Activated naive CD4-positive, alpha-beta T cell treated with anti-CD3 and anti-CD28 coated beads, Interleukin-2, amount 10 ng/mL, durations not matched to agents 7 days and 5 days (primary cell): ENCODE measurements at regions not wholly inside any gene's neighbourhood (a gene's known extent, or its start where the extent isn't known, plus 50 kb on each side); places are given as distances from the start of the nearest gene placed in this dataset.
"Not testable (repeated sequence)": the region's sequence is repeated elsewhere in the genome, so short reads cannot be mapped to it uniquely, and the experiment has no call there.

ENCODE experiments used
- CTCF ChIA-PET: fragments of 350-600 bp; sonication (Branson Sonifier 250); formaldehyde crosslinking; loops from one replicate; lab custom pipeline; 2021; ENCODE audit warnings: antibody characterized with exemption; lab: Charles Lee
- DNase-seq: peaks from one replicate; pipeline ENCODE4 v3.0.0-alpha.2; 2020
- H3K27ac Mint-ChIP-seq: one replicate; pipeline ENCODE4 v1.8.0; 2021; ENCODE audit warnings: mild to moderate bottlenecking, moderate library complexity, mixed read lengths
- H3K27me3 Mint-ChIP-seq: one replicate; pipeline ENCODE4 v1.8.0; 2021; ENCODE audit warnings: mild to moderate bottlenecking, mixed read lengths
- H3K36me3 Mint-ChIP-seq: one replicate; pipeline ENCODE4 v1.8.0; 2021; ENCODE audit warnings: mixed read lengths
- H3K4me1 Mint-ChIP-seq: one replicate; pipeline ENCODE4 v1.8.0; 2021; ENCODE audit warnings: mixed read lengths
- H3K4me3 Mint-ChIP-seq: one replicate; pipeline ENCODE4 v1.8.0; 2021; ENCODE audit warnings: mild to moderate bottlenecking, moderate library complexity, mixed read lengths
- H3K9me3 Mint-ChIP-seq: one replicate; pipeline ENCODE4 v1.8.0; 2021; ENCODE audit warnings: mixed read lengths

DNA sequence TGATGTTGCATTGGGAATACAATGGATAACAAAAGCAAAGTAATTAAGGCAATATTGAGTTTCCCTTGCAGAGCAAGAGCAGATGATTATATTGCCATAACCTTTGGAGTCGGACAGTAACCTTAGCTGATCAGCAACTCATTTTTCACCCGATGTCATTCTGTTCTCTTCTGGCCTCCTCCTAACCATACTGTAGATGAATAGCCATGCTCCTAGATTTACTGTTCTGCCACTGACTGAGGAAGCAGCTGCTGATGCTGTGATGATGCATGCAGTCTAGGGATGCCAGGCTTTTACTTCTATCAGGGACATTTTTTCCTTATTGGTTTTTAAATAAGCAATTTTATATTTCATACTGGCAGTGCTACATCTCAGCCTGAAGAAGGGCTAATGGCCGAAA, 443.9 kb downstream of the GPAT3 start:
- no peak for DNase-seq
- H3K27me3 Mint-ChIP-seq: no peaks in the 10 kb centered on the region
- H3K4me3 Mint-ChIP-seq: no peak overlapping the region
- CTCF ChIA-PET: no interaction called here
- no peaks in the 10 kb centered on the region for H3K36me3 Mint-ChIP-seq
- H3K27ac Mint-ChIP-seq: no peak overlapping the region
- H3K4me1 Mint-ChIP-seq: no peaks in the 10 kb centered on the region
- no peaks in the 10 kb centered on the region for H3K9me3 Mint-ChIP-seq

DNA sequence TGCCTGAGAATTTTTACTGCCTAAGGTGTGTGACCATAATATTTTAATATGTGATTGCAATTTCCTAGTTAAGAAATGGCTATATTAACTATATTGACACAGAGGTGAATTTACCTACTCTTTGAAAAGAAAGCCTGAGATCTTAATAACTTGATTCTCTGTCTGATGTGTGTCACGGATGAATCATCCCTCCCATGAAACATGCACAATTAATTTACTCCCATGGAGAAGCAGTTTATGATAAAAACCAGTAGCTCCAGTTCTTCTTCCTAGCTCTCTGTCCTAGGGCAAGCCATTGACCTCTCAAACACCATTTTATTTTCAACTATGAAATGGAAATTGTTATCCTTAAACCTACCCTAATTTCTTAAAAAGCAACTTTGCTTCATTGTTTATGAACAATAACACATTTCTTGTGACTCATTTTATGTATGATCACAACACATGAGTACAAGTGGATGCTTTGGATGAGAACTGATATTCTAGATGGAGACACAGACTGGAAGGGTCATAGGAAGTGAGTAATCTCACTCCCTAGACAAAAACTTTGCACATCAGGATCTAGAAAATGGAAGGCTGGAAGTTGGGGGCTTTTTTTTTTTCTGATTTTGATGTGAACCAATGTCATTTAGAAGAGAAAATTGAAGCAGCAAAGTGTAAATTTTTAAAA, 438.3 kb downstream of the GPAT3 start:
- no peaks in the 10 kb centered on the region for H3K9me3 Mint-ChIP-seq
- H3K36me3 Mint-ChIP-seq: no peaks in the 10 kb centered on the region
- DNase-seq: no peak
- no peaks in the 10 kb centered on the region for H3K4me1 Mint-ChIP-seq
- no peaks in the 10 kb centered on the region for H3K27me3 Mint-ChIP-seq
- CTCF ChIA-PET: no interaction called here
- no peak overlapping the region for H3K27ac Mint-ChIP-seq
- H3K4me3 Mint-ChIP-seq: no peak overlapping the region

DNA sequence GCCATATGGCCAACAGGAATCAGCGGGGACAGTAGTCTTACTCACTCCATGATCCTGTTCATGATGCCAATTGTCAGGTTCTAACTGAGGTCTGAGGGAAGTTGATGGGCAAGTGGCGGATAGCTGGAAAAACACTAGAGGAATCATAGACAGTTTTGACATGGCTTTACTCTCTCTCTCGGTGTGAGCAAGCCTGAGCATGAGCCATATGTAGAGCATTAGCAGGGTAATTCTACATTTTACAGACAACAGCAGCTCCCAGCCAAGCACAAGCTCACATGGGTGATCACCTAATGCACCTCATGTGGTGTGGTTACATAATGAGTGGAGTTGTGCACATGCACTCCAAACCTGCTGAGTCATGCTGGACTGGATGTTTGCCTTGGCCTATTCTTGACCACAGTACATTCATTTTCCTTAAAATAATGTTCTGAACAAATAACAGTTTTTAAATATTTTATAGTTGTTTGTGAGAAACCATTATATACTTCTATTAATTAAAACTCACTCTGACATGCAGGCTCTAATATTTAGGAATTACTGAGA, 429.2 kb downstream of the GPAT3 start:
- Mint-ChIP-seq H3K4me3 (no peak overlapping the region), H3K9me3 (peaks cover 6% of the 10 kb centered on the region)

DNA sequence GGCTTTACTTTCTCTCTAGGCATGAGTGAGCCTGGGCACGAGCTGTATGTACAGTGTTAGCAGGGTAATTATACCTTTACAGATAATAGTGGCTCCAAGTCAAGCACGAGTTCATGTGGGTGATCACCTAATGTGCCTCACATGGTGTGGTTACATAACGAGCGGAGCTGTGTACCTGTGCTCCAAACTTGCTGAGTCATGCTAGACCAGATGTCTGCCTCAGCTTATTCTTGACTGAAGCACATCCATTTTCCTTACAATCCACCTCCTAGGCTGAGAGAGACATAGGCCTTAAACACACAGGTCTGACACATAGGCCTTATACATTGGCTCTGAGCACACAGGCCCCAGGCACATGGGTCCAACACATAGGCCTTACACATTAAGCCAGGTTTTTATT, 426.6 kb downstream of the GPAT3 start:
- DNase-seq: no peak
- no peaks in the 10 kb centered on the region for H3K27me3 Mint-ChIP-seq
- CTCF ChIA-PET: no interaction called here
- H3K27ac Mint-ChIP-seq: no peak overlapping the region
- H3K4me1 Mint-ChIP-seq: no peaks in the 10 kb centered on the region
- no peak overlapping the region for H3K4me3 Mint-ChIP-seq
- H3K9me3 Mint-ChIP-seq: peaks cover 6% of the 10 kb centered on the region
- no peaks in the 10 kb centered on the region for H3K36me3 Mint-ChIP-seq

More for the DNA sequence above, 429.2 kb downstream of the GPAT3 start:
- Mint-ChIP-seq H3K4me1 (no peaks in the 10 kb centered on the region), H3K36me3 (no peaks in the 10 kb centered on the region), H3K27me3 (no peaks in the 10 kb centered on the region), H3K27ac (no peak overlapping the region)
- DNase-seq: no peak
- CTCF ChIA-PET: no interaction called here

DNA sequence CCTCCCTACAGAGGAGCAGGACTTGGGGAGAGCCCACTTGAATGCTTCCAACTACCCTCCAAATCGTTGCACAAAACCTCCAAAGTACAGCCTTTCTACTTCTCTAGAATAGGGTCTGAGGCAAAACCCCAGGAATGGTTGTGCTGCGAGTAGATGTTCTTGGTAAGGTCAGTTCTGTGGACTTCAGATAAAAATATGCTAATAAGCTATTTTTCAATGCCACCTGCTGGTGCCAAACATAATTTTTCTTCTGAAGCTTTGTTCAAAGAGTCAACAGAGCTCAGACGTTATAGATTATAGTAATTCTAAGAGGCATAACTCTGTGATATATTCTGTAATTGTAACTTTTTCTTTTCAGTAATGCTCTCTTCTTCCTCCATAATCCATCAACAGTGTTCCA, 425.7 kb downstream of the GPAT3 start:
- no peak for DNase-seq
- CTCF ChIA-PET: interaction anchor here (0.9 kb wide), 1 partner anchor 317 kb away, joined by 3 read pairs; no protein-coding TSS in a partner anchor
- peaks cover 8% of the 10 kb centered on the region for H3K9me3 Mint-ChIP-seq
- H3K27me3 Mint-ChIP-seq: no peaks in the 10 kb centered on the region
- H3K36me3 Mint-ChIP-seq: no peaks in the 10 kb centered on the region
- H3K27ac Mint-ChIP-seq: no peak overlapping the region
- H3K4me1 Mint-ChIP-seq: no peaks in the 10 kb centered on the region
- no peak overlapping the region for H3K4me3 Mint-ChIP-seq

DNA sequence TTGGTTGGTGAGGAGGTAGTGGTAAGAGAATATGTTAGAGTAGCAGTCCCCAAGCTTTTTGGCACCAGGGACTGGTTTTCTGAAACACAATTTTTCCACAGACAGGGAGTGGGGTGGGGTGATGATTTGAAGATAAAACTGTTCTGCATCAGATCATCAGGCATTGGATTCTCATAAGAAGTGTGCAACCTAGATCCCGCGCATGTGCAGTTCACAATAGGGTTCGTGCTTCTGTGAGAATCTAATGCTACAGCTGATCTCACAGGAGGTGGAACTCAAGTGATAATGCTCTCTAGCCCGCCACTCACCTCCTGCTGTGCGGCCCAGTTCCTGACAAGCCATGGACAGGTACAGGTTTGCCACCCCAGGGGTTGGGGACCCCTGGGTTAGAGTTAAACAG, 423.3 kb downstream of the GPAT3 start:
- CTCF ChIA-PET: no interaction called here
- DNase-seq: no peak
- Mint-ChIP-seq H3K9me3 (peaks cover 3% of the 10 kb centered on the region), H3K4me1 (no peaks in the 10 kb centered on the region), H3K27ac (no peak overlapping the region), H3K4me3 (no peak overlapping the region), H3K36me3 (no peaks in the 10 kb centered on the region), H3K27me3 (no peaks in the 10 kb centered on the region)

DNA sequence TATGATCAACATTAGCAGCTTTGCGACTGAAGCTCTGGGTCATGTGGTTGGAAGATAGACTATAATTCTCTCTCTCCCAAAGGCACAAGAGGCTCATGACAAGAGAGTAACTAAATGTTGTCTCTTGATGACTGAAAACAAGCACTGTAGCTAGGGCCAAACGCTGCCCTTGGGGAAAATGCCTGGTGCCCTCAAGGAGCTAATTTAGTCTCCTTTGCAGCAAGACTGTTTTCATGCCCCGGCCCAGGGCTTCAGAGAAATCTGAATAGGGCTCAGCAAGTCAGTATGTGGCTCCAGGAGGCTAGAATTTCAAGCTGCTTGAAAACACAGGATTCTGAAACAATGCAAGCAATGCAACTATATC, 411.9 kb downstream of the GPAT3 start:
- no peak overlapping the region for H3K27ac Mint-ChIP-seq
- no peaks in the 10 kb centered on the region for H3K9me3 Mint-ChIP-seq
- H3K4me1 Mint-ChIP-seq: no peaks in the 10 kb centered on the region
- DNase-seq: no peak
- no peak overlapping the region for H3K4me3 Mint-ChIP-seq
- H3K36me3 Mint-ChIP-seq: no peaks in the 10 kb centered on the region
- H3K27me3 Mint-ChIP-seq: no peaks in the 10 kb centered on the region
- CTCF ChIA-PET: no interaction called here

DNA sequence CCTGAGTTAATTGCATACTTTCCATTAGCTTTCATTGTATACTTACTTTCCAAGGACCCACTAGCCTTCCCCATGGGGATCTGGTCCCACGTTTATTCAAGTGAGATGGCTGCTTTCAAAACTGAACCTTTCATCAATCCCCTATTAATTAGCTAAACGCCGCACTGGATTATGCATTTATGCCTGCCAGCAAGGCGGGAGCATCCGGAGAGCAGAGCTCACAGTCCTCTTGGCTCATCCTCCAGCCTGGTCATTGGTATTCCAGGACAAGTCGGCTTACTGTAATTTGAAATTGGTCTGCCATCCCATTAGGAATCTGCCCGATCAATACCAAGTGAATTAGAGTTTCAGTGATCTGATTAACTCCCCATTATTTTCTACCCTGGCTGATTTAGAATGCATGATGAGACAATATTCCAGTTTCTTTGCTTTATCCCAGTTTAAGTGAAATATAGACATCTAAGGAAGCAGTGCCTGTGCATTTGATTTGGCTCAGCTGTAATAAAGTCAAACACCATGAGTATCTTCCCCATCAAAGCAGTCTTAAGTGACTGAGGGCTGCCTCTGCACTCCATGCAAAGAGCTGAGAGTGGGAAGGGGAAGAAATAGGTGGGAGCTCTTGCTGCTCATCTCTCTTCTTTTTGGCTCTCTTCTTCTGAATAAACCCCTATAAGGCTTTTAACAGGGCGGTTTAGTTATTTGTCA, 411.4 kb downstream of the GPAT3 start:
- Mint-ChIP-seq H3K4me1 (no peaks in the 10 kb centered on the region), H3K4me3 (no peak overlapping the region), H3K9me3 (peaks cover 1% of the 10 kb centered on the region), H3K36me3 (no peaks in the 10 kb centered on the region), H3K27me3 (no peaks in the 10 kb centered on the region), H3K27ac (no peak overlapping the region)
- no peak for DNase-seq
- CTCF ChIA-PET: no interaction called here

DNA sequence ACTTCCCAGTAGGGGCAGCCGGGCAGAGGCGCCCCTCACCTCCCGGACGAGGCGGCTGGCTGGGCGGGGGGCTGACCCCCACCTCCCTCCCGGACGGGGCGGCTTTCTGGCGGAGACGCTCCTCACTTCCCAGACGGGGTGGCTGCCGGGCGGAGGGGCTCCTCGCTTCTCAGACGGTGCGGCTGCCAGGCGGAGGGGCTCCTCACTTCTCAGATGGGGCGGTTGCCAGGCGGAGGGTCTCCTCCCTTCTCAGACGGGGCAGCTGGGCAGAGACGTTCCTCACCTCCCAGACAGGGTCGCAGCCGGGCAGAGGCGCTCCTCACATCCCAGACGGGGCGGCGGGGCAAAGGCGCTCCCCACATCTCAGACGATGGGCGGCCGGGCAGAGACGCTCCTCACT, 407.8 kb downstream of the GPAT3 start:
- CTCF ChIA-PET, H3K36me3 Mint-ChIP-seq, H3K27ac Mint-ChIP-seq, H3K4me1 Mint-ChIP-seq, H3K27me3 Mint-ChIP-seq, H3K4me3 Mint-ChIP-seq, H3K9me3 Mint-ChIP-seq, DNase-seq: not testable (repeated sequence)

DNA sequence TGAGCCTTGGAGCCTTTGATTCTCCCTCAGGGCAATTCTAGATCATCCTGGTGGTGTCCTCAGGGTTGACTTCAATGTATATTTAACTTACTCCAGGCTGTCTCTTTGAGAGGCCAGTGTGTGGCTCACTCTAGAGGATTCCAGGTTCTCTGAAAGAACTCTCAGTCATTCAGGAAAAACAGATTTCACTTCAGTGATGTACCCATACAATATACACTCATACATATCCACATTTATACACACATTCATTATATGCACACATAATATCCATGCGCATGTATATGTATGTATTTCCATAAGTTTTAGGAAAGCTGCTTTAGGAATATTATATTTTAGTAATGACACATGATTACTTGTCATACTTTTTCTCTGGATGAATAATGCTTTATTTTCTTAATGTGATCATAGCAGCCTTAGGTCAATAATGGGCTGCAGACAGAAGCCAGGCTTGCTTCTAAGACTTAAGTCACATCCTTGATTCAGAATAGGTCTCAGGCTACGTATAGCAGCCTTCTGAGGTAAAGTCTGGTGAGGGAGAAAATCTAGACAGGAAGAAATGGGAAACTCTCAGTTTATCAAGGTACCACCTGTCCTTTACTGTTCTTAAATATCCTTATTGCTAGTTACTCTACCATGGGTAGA, 397.0 kb downstream of the GPAT3 start:
- no peaks in the 10 kb centered on the region for H3K9me3 Mint-ChIP-seq
- no peak overlapping the region for H3K4me3 Mint-ChIP-seq
- no peaks in the 10 kb centered on the region for H3K4me1 Mint-ChIP-seq
- no peaks in the 10 kb centered on the region for H3K36me3 Mint-ChIP-seq
- no peaks in the 10 kb centered on the region for H3K27me3 Mint-ChIP-seq
- H3K27ac Mint-ChIP-seq: no peak overlapping the region
- CTCF ChIA-PET: no interaction called here
- no peak for DNase-seq

DNA sequence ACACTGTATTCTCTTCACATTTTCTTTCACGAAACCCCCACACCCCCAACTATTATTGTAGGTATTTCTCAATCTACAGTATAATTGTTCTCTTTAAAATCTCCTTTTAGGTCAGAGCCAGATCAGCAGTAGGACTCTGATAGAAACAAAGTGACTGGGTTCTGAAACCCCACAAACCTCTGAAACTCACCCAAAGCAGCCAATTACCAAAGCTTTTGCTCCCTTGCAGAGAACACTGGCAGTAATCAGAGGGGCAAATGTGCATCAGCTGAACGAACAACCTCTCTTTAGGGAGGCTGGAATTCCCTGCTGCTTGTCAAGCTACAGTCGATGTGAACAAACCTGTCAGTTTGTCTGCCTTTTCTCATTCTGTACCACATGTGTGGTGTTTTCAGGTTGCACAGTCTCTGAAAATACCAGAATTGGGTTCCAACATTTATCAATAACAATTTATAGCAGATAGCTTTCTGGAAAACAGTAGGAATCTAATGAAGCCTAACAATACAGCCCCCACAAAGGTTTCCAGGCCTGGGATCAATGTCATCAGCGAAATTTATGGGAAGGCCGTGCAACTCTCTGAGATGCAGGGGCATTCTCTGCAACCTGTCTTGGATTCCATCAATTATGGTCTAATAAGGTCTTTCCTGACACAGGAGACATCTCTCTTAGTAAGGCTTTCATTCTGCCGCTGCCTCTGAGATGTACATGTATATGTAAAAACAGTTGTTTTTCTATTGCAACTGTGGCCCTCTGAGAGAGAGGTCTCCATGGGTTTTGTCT, 395.9 kb downstream of the GPAT3 start:
- Mint-ChIP-seq H3K36me3 (no peaks in the 10 kb centered on the region), H3K4me3 (no peak overlapping the region), H3K4me1 (no peaks in the 10 kb centered on the region), H3K9me3 (no peaks in the 10 kb centered on the region), H3K27me3 (no peaks in the 10 kb centered on the region), H3K27ac (no peak overlapping the region)
- CTCF ChIA-PET: interaction anchor here (0.6 kb wide), 1 partner anchor 54 kb away, joined by 3 read pairs; no protein-coding TSS in a partner anchor
- no peak for DNase-seq

DNA sequence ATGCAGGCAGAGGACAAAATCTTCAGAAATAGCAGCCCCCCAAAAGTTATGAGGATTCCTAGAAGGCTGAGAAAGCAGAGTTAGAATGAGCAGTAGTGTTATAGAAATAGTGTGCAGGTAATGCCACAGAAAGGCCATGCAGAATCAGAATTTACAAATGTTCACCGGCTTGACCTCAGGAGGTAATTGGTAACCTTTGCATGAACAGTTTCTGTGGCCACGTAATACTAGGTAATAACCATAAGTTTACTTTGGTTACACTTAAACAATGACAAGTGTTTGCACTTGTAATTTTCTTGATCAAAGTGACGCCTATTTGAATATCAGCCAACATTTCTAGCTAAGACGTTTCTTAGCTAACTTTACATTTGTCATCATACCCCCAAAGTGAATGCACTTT, 393.6 kb downstream of the GPAT3 start:
- Mint-ChIP-seq H3K9me3 (no peaks in the 10 kb centered on the region), H3K4me3 (no peak overlapping the region), H3K27me3 (no peaks in the 10 kb centered on the region), H3K27ac (no peak overlapping the region), H3K36me3 (no peaks in the 10 kb centered on the region), H3K4me1 (no peaks in the 10 kb centered on the region)
- CTCF ChIA-PET: no interaction called here
- no peak for DNase-seq

DNA sequence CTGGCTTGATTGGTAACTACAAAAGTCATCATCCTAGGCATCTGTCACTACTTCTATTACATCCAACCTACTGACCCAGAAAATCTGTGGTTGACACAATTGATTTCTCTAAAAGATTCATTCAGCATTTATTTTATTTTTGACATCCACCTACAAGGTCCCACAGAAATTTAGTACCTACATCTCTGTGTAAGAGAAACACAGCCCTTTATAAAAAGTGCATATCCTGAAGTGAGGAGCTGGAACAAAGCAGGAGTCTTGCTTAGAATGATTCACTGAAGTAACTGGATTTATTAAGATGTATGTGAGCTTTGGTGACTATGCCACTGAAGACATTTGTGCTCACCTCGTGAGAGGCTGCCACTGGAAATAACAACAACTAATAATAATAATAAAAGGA, 391.0 kb downstream of the GPAT3 start:
- no peak for DNase-seq
- no peak overlapping the region for H3K4me3 Mint-ChIP-seq
- no peaks in the 10 kb centered on the region for H3K4me1 Mint-ChIP-seq
- H3K36me3 Mint-ChIP-seq: no peaks in the 10 kb centered on the region
- no peak overlapping the region for H3K27ac Mint-ChIP-seq
- CTCF ChIA-PET: no interaction called here
- H3K9me3 Mint-ChIP-seq: no peaks in the 10 kb centered on the region
- no peaks in the 10 kb centered on the region for H3K27me3 Mint-ChIP-seq

DNA sequence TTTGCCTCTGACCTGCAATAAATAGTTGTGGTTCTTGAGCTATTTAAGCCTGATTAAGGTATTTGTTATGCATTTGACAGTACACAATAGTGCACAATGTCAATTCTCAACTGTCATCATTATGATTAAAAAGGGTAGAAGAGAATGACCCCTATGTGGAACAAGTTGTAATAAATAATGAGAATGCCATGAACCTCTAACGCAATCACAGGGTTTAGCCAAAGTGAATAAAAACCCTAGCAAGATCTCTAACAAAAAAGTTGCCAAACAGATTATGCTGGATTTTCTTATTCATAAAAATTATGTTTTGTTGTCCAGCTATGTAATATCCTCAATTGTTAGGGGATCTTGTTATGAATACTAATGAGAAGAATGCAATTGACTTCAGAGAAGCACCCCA, 387.4 kb downstream of the GPAT3 start:
- H3K4me1 Mint-ChIP-seq: no peaks in the 10 kb centered on the region
- H3K9me3 Mint-ChIP-seq: no peaks in the 10 kb centered on the region
- CTCF ChIA-PET: no interaction called here
- DNase-seq: no peak
- no peaks in the 10 kb centered on the region for H3K36me3 Mint-ChIP-seq
- H3K27ac Mint-ChIP-seq: no peak overlapping the region
- H3K4me3 Mint-ChIP-seq: no peak overlapping the region
- H3K27me3 Mint-ChIP-seq: no peaks in the 10 kb centered on the region
